AG09319 (cell line): ENCODE measurements at regions not wholly inside any gene's neighbourhood (a gene's known extent, or its start where the extent isn't known, plus 50 kb on each side); places are given as distances from the start of the nearest gene placed in this dataset.
"Not testable (repeated sequence)": the region's sequence is repeated elsewhere in the genome, so short reads cannot be mapped to it uniquely, and the experiment has no call there.

Experiments used
- DNase-seq: peaks from one replicate; pipeline ENCODE4 v3.0.0-alpha.2; 2010; ENCODE audit warnings: low read depth; ENCODE audit errors: extremely low read depth
- TF ChIP-seq, protein P1 (sequence below): IDR thresholded peaks from 2 replicates; pipeline ENCODE4 v1.5.1; 2011; ENCODE audit warnings: low read depth, mild to moderate bottlenecking, inconsistent platforms, low read length, moderate library complexity

DNA sequence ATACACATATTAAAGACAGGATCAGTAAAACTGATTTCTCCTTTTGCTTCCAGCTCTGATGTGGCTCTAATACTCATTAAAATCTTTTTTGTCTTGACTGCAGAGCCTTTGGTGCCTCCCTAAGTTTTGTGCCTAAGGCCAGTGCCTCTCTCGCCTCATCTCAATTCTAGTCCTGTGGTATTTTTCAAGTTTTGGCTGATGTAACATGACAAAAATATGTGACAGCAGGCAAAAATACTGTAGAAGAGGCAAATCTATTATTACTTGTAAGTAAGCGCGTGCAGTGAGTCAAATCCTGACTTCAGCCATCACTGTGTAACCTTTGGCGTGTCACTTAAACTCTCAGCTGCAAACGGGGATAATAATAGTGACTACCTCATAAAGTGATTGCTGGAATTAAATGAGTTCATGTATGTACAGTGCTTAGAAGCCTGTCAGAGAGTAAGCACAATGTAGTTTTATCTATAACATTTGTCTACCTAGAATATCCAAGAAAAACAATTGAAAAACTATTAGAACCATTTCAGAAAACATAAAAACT, 74.0 kb downstream of the MAB21L3 start:
- DNase-seq, result no peak
- TF ChIP-seq, protein P1, sequence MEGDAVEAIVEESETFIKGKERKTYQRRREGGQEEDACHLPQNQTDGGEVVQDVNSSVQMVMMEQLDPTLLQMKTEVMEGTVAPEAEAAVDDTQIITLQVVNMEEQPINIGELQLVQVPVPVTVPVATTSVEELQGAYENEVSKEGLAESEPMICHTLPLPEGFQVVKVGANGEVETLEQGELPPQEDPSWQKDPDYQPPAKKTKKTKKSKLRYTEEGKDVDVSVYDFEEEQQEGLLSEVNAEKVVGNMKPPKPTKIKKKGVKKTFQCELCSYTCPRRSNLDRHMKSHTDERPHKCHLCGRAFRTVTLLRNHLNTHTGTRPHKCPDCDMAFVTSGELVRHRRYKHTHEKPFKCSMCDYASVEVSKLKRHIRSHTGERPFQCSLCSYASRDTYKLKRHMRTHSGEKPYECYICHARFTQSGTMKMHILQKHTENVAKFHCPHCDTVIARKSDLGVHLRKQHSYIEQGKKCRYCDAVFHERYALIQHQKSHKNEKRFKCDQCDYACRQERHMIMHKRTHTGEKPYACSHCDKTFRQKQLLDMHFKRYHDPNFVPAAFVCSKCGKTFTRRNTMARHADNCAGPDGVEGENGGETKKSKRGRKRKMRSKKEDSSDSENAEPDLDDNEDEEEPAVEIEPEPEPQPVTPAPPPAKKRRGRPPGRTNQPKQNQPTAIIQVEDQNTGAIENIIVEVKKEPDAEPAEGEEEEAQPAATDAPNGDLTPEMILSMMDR, result no peak

DNA sequence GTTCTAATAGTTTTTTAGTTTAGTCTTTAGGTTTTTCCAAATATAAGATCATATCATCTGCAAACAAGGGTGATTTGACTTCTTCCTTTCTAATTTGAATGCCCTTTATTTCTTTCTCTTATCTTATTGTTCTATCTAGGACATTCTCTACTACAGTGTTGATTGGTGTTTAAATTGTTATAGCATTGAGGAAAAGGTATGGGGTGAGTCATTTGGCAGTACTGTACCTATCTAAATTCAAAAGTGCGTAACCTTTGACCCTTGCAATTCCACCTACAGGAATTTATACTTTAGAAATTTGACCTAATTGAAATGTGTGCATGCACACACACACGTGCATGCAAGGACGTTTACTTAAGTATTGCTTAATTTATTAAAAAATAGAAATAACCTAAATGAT, 78.3 kb downstream of the MAB21L3 start:
- TF ChIP-seq, protein P1, result no peak
- no peak for DNase-seq

DNA sequence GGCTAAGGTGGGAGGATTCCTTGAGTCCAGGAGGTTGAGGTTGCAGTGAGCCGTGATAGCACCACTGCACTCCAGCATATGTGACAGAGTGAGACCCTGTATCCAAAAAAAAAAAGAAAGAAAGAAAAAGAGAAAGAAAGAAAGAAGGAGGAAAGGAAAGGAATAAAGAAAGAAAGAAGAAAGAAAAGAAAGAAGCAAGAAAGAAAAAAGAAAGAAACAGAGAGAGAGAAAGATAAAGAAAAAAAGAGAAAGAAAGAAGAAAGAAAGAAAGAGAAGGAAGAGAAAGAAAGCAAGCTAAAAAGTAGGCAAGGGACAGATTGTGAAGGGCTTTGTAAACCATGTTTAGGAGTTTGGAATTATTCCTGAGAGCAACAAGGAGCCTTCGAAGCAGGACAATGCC, 80.1 kb downstream of the MAB21L3 start:
- TF ChIP-seq, protein P1, result no peak
- DNase-seq, result no peak

DNA sequence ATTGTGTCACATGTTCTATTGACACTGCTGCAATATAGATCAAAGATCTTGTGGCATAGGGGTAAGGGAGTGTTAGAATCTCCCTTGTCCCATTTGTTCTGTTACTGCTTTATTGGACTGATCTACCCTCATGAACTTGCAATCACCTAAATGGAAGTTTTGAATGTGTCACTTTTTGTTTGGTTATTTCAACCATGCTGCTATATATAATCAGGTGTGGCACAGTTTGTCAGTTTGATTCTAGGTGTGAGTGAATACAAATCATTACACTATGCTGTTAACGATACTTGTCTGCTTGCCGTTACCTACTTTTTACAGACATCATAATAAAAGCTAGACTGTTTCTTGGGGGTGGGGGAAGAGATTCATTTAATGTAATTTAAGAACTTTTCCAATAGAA, 82.6 kb downstream of the MAB21L3 start:
- DNase-seq, result no peak
- TF ChIP-seq, protein P1, result no peak

DNA sequence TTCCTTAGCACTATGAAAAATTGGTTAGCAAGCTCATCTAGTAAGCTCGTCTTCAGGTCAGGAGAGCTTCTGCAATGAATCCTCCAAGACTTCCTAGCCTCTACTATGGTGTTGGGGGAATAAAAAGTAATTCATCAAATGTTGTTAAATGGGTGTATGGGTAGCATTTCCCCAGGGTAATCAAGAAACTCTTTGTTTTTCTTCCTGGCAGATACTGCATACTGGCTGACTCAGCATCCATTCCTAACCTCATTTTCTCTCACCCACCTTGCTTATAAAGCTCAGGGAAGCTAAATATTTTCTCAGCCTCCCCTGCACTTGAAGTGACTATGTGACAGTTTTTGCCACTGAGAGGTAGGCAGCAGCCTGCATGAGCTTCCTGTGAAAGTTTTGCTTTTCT, 83.4 kb downstream of the MAB21L3 start:
- no peak for DNase-seq
- TF ChIP-seq, protein P1, result no peak

DNA sequence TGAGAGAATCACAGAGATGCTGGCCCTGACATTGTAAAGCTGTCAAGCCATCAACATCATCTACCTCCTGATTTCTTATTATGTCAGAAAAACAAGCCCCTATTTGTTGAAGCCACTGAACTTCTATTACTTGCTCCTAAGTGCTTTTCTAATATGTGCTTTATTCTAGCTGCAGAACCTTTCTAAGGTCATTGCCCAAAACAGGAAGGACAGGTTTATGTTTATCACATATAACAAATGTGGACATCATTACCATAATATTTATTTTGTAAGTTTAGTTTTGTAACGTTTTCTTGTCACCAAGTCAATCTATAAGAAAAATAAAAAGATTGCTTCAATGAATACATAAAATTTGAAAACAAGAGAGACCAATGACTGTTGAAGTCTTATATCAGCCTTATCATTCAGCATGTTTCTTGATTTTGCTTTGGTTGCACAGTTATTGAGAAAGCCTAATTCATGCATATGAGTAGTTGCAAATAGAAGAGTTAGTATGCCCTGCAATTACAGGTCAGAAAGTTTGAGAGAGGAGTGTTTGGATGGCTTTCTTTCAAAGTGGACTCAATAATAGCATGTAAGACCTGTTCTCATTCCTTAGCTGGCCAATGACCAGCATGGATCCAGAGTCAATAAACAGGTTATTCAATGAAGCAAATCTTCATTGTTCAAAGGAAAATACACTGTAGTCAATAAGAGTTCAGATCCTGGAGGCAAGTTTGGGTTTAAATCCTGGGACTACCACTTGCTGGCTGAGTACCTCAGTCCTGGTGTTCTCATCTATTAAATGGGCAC, 84.1 kb downstream of the MAB21L3 start:
- no peak for DNase-seq
- TF ChIP-seq, protein P1, result no peak

DNA sequence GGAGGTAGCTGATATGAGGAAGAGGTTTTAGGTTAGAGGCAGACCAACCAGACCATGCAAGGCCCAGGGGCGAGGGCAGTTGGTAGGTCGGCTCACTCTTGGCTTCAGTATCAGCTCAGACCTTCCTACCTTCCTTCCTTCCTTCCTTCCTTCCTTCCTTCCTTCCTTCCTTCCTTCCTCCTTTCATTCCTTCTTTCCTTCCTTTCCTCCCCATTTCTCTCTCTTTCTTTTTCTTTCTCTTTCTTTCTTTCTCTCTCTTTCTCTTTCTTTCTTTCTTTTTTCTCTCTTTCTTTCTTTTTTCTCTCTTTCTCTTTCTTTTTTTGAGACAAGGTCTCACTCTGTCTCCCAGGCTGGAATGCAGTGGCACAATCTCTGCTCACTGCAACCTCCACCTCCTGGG, 89.1 kb downstream of the MAB21L3 start:
- DNase-seq, result not testable (repeated sequence)

DNA sequence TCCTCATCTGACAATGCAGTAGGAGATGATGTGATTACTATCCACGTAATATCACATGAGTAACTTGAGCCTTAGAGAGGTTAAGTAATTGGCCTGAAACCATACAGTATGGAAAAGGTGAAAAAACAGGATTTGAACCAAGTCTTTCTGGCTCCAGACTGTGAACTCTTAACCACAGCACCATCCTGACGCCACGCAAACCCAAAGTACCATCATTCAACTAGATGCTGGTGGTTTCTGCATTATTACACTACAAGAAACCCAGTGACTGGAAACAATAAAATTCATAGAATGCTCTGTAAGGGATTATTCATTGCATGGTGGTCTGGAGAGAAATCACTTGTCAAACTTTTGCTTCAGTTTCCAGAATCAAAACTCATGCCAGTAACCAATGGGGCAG, 90.7 kb downstream of the MAB21L3 start:
- TF ChIP-seq, protein P1, result no peak
- no peak for DNase-seq
